ENCODE measurements at regions not wholly inside any gene's neighbourhood (a gene's known extent, or its start where the extent isn't known, plus 50 kb on each side); places are given as distances from the start of the nearest gene placed in this dataset.

DNA sequence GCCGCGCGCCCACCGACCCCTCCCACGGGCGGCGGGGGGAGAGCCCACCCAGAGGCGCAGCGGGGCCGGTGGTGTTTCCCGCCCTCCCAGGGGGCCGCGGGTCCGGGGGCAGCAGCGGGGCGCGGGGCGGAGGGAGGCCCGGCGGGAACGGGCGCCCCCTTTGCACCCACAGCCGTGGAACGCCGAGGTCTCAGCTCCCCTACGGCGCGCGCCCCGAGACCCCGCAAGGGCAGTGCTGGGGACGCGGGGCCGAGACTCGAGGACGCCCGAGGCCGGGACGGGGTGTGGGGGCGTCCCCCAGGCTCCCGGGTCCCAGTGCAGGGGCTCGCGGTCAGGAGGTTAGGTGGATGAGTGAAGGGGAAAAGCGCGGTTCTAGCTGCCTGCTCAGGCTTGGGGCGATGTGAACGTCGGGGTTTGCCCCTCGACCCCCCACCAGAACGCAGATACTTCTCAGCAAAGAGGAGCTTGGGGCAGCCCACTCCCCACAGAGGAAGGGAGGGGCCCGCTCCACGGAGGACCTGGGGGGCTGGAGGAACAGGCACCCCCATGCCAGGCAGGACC, 65.5 kb upstream of the BHLHE23 start:
- TF ChIP-seq, protein P1, sequence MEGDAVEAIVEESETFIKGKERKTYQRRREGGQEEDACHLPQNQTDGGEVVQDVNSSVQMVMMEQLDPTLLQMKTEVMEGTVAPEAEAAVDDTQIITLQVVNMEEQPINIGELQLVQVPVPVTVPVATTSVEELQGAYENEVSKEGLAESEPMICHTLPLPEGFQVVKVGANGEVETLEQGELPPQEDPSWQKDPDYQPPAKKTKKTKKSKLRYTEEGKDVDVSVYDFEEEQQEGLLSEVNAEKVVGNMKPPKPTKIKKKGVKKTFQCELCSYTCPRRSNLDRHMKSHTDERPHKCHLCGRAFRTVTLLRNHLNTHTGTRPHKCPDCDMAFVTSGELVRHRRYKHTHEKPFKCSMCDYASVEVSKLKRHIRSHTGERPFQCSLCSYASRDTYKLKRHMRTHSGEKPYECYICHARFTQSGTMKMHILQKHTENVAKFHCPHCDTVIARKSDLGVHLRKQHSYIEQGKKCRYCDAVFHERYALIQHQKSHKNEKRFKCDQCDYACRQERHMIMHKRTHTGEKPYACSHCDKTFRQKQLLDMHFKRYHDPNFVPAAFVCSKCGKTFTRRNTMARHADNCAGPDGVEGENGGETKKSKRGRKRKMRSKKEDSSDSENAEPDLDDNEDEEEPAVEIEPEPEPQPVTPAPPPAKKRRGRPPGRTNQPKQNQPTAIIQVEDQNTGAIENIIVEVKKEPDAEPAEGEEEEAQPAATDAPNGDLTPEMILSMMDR (IDR thresholded peaks at IDR 0.05), result no peak
- no peak for TF ChIP-seq POLR2A (IDR thresholded peaks at IDR 0.05)
